ENCODE measurements at regions not wholly inside any gene's neighbourhood (a gene's known extent, or its start where the extent isn't known, plus 50 kb on each side); places are given as distances from the start of the nearest gene placed in this dataset.
A peak's percentile ranks its signal among the peaks of the same experiment; 100 is the strongest.

- TF ChIP-seq HMGXB3 (CRISPR knock-in tag; IDR thresholded peaks at IDR 0.05; ENCODE audit: borderline replicate concordance) (no peak), RARA (CRISPR knock-in tag; IDR thresholded peaks at IDR 0.05) (peak; percentile 92), TFAP4 (IDR thresholded peaks at IDR 0.05; ENCODE audit: borderline replicate concordance, low read depth) (no peak), MBD4 (IDR thresholded peaks at IDR 0.05; ENCODE audit: borderline replicate concordance, low read length) (no peak), ZNF605 (CRISPR knock-in tag; IDR thresholded peaks at IDR 0.05) (no peak), ZNF614 (CRISPR knock-in tag; IDR thresholded peaks at IDR 0.05; ENCODE audit: borderline replicate concordance) (0 out of 2 replicates have a peak, but pooled peaks have one; percentile 35), SRSF4 (IDR thresholded peaks at IDR 0.05; ENCODE audit: low read depth, low read length, poor library complexity, severe bottlenecking) (no peak), KLF12 (CRISPR knock-in tag; IDR thresholded peaks at IDR 0.05; ENCODE audit: borderline replicate concordance) (no peak), PAF1 (CRISPR knock-in tag; IDR thresholded peaks at IDR 0.05) (no peak), POLR2AphosphoS2 (IDR thresholded peaks at IDR 0.05; ENCODE audit: low read depth, low read length) (no peak), ZNF256 (CRISPR knock-in tag; conservative IDR thresholded peaks at IDR 0.05) (no peak), REPIN1 (CRISPR knock-in tag; IDR thresholded peaks at IDR 0.05; ENCODE audit: borderline replicate concordance, low read depth) (no peak), ZNF460 (CRISPR knock-in tag; IDR thresholded peaks at IDR 0.05; ENCODE audit: borderline replicate concordance) (no peak), NFKBIZ (CRISPR knock-in tag; IDR thresholded peaks at IDR 0.05) (no peak), MAFG (CRISPR knock-in tag; IDR thresholded peaks at IDR 0.05) (no peak), E2F2 (CRISPR knock-in tag; IDR thresholded peaks at IDR 0.05; ENCODE audit: borderline replicate concordance) (no peak), RBFOX2 (IDR thresholded peaks at IDR 0.05; ENCODE audit: low read depth, low read length) (no peak), ZNF770 (CRISPR knock-in tag; IDR thresholded peaks at IDR 0.05) (no peak), TBX2 (CRISPR knock-in tag; IDR thresholded peaks at IDR 0.05; ENCODE audit: borderline replicate concordance) (0 out of 2 replicates have a peak, but pooled peaks have one; percentile 28), ZBTB37 (CRISPR knock-in tag; IDR thresholded peaks at IDR 0.05) (no peak)
Observed at GRCh38 chr2:215611609-215612386, 175.9 kb upstream of the FN1 start (continued).

All from HepG2 (cell line).